ENCODE measurements at regions not wholly inside any gene's neighbourhood (a gene's known extent, or its start where the extent isn't known, plus 50 kb on each side); places are given as distances from the start of the nearest gene placed in this dataset.

- no peak for ATAC-seq (ENCODE audit: insufficient read depth, low FRiP score)
- TF ChIP-seq CTCF (IDR thresholded peaks at IDR 0.05; ENCODE audit: control extremely low read depth, extremely low read depth): no peak
- no peaks in the 10 kb centered on the region for H3K36me3 ChIP-seq (ENCODE audit: control insufficient read depth in 4 of 4, insufficient read depth in 4 of 4, low read length in 4 of 4)
- no peaks in the 10 kb centered on the region for H3K27me3 ChIP-seq (ENCODE audit: control insufficient read depth in 3 of 3, insufficient read depth in 3 of 3, low read length in 2 of 3)
- no peak overlapping the region for H3K4me3 ChIP-seq
- 92 to 94% methylated on average over 9 of the region's 9 CpGs for WGBS, 2 donors
- DNase-seq: no peak
- H3K4me1 ChIP-seq (ENCODE audit: control insufficient read depth in 5 of 5, insufficient read depth in 5 of 5, low read length in 5 of 5): peaks cover 0 to 37% (median 17%) of the 10 kb centered on the region in 5 donors
- H3K27ac ChIP-seq (ENCODE audit: low read depth in 1 of 2, low read length in 1 of 2): no peak overlapping the region
- H3K9ac ChIP-seq (ENCODE audit: insufficient read depth in 1 of 2, low read length in 2 of 2): no peak overlapping the region
- H3K9me3 ChIP-seq (ENCODE audit: control insufficient read depth in 4 of 4, insufficient read depth in 3 of 4, low read length in 3 of 4): peaks cover 0 to 15% (median 0%) of the 10 kb centered on the region in 4 donors
Observed at GRCh38 chr6:169385237-169385880, 131.7 kb upstream of the THBS2 start.

GRCh38 chr6:169384291-169384690 lies 130.6 kb upstream of the THBS2 start:
- TF ChIP-seq CTCF (IDR thresholded peaks at IDR 0.05; ENCODE audit: control extremely low read depth, extremely low read depth): no peak
- no peaks in the 10 kb centered on the region for H3K27me3 ChIP-seq (ENCODE audit: control insufficient read depth in 3 of 3, insufficient read depth in 3 of 3, low read length in 2 of 3)
- H3K9ac ChIP-seq (ENCODE audit: insufficient read depth in 1 of 2, low read length in 2 of 2): no peak overlapping the region
- H3K4me3 ChIP-seq: no peak overlapping the region
- ATAC-seq (ENCODE audit: insufficient read depth, low FRiP score) (no peak), DNase-seq (no peak)
- no peak overlapping the region for H3K27ac ChIP-seq (ENCODE audit: low read depth in 1 of 2, low read length in 1 of 2)
- 73 to 81% methylated on average over 7 of the region's 7 CpGs for WGBS, 2 donors
- H3K9me3 ChIP-seq (ENCODE audit: control insufficient read depth in 4 of 4, insufficient read depth in 3 of 4, low read length in 3 of 4): peaks cover 0 to 10% (median 0%) of the 10 kb centered on the region in 4 donors
- peaks cover 0 to 38% (median 17%) of the 10 kb centered on the region in 5 donors for H3K4me1 ChIP-seq (ENCODE audit: control insufficient read depth in 5 of 5, insufficient read depth in 5 of 5, low read length in 5 of 5)
- no peaks in the 10 kb centered on the region for H3K36me3 ChIP-seq (ENCODE audit: control insufficient read depth in 4 of 4, insufficient read depth in 4 of 4, low read length in 4 of 4)

- H3K36me3 ChIP-seq (ENCODE audit: control insufficient read depth in 4 of 4, insufficient read depth in 4 of 4, low read length in 4 of 4): no peaks in the 10 kb centered on the region
- peaks cover 0 to 30% (median 17%) of the 10 kb centered on the region in 5 donors for H3K4me1 ChIP-seq (ENCODE audit: control insufficient read depth in 5 of 5, insufficient read depth in 5 of 5, low read length in 5 of 5)
- DNase-seq: no peak
- peaks cover 0 to 14% (median 0%) of the 10 kb centered on the region in 4 donors for H3K9me3 ChIP-seq (ENCODE audit: control insufficient read depth in 4 of 4, insufficient read depth in 3 of 4, low read length in 3 of 4)
- ATAC-seq (ENCODE audit: insufficient read depth, low FRiP score): no peak
- no peak overlapping the region for H3K27ac ChIP-seq (ENCODE audit: low read depth in 1 of 2, low read length in 1 of 2)
- H3K4me3 ChIP-seq: no peak overlapping the region
- 33 to 43% methylated on average over 6 of the region's 6 CpGs for WGBS, 2 donors
- TF ChIP-seq CTCF (IDR thresholded peaks at IDR 0.05; ENCODE audit: control extremely low read depth, extremely low read depth): no peak
- H3K27me3 ChIP-seq (ENCODE audit: control insufficient read depth in 3 of 3, insufficient read depth in 3 of 3, low read length in 2 of 3): no peaks in the 10 kb centered on the region
- no peak overlapping the region for H3K9ac ChIP-seq (ENCODE audit: insufficient read depth in 1 of 2, low read length in 2 of 2)
Observed at GRCh38 chr6:169383265-169383664, 129.6 kb upstream of the THBS2 start.

- Histone ChIP-seq H3K27me3 (ENCODE audit: control insufficient read depth in 3 of 3, insufficient read depth in 3 of 3, low read length in 2 of 3) (no peaks in the 10 kb centered on the region), H3K9ac (ENCODE audit: insufficient read depth in 1 of 2, low read length in 2 of 2) (no peak overlapping the region), H3K27ac (ENCODE audit: low read depth in 1 of 2, low read length in 1 of 2) (no peak overlapping the region), H3K4me1 (ENCODE audit: control insufficient read depth in 5 of 5, insufficient read depth in 5 of 5, low read length in 5 of 5) (peaks cover 0 to 25% (median 17%) of the 10 kb centered on the region in 5 donors), H3K36me3 (ENCODE audit: control insufficient read depth in 4 of 4, insufficient read depth in 4 of 4, low read length in 4 of 4) (no peaks in the 10 kb centered on the region), H3K9me3 (ENCODE audit: control insufficient read depth in 4 of 4, insufficient read depth in 3 of 4, low read length in 3 of 4) (peaks cover 0 to 15% (median 0%) of the 10 kb centered on the region in 4 donors), H3K4me3 (no peak overlapping the region)
- ATAC-seq (ENCODE audit: insufficient read depth, low FRiP score) (no peak), DNase-seq (no peak)
- WGBS, 2 donors: 83 to 84% methylated on average over 1 of the region's 1 CpG
- no peak for TF ChIP-seq CTCF (IDR thresholded peaks at IDR 0.05; ENCODE audit: control extremely low read depth, extremely low read depth)
Observed at GRCh38 chr6:169382735-169383134, 129.1 kb upstream of the THBS2 start.
